PC-9 (cell line): ENCODE measurements at regions not wholly inside any gene's neighbourhood (a gene's known extent, or its start where the extent isn't known, plus 50 kb on each side); places are given as distances from the start of the nearest gene placed in this dataset.

Experiments used
- BruUV-seq: library from RNA; stranded (reverse); fragments of 400-500 nt; replicated peaks from 2 replicates; lab custom pipeline; 2021; lab: Mats Ljungman, UMichigan
- CTCF ChIA-PET: fragments of 300-600 bp; sonication (Branson Sonifier 250); formaldehyde crosslinking; loops from one replicate; lab custom pipeline; 2022; ENCODE audit warnings: antibody characterized with exemption; lab: Charles Lee
- POLR2A ChIA-PET: fragments of 300-600 bp; sonication (Branson Sonifier 250); formaldehyde crosslinking; loops from one replicate; lab custom pipeline; 2022; ENCODE audit warnings: antibody characterized with exemption; ENCODE audit not compliant: unreplicated experiment; lab: Charles Lee
- DNase-seq, 2 experiments: peaks; one replicate each; pipeline versions ENCODE4 v3.0.0 to v3.0.0-alpha.2; 2015 to 2022; ENCODE audit warnings: mixed read lengths in 1 of 2
- H2AFZ ChIP-seq: fragments of 200-600 bp; sonication (generic); 2 replicates; pipeline ENCODE4 v1.8.1; 2017; ENCODE audit warnings: antibody characterized with exemption
- H3F3A ChIP-seq: fragments of 200-600 bp; sonication (generic); 2 replicates; pipeline ENCODE4 v1.8.1; 2017; ENCODE audit warnings: antibody characterized with exemption, mild to moderate bottlenecking, low read depth; ENCODE audit not compliant: insufficient read depth
- H3K27ac ChIP-seq: fragments of 200-600 bp; sonication (generic); 2 replicates; pipeline ENCODE4 v1.6.1; 2016; ENCODE audit warnings: mixed run types
- H3K27me3 ChIP-seq: fragments of 200-600 bp; sonication (generic); 2 replicates; pipeline ENCODE4 v1.6.1; 2016; ENCODE audit warnings: low read depth, mixed run types; ENCODE audit not compliant: insufficient read depth
- H3K36me3 ChIP-seq: fragments of 200-600 bp; sonication (generic); 2 replicates; pipeline ENCODE4 v1.6.1; 2016; ENCODE audit warnings: low read depth, mixed run types
- H3K4me1 ChIP-seq: fragments of 200-600 bp; sonication (generic); replicated peaks from 2 replicates; pipeline ENCODE4 v1.6.1; 2016; ENCODE audit warnings: mixed run types; ENCODE audit not compliant: insufficient read depth
- H3K4me2 ChIP-seq: fragments of 200-600 bp; sonication (generic); 2 replicates; pipeline ENCODE4 v1.6.1; 2017; ENCODE audit warnings: mixed run types
- H3K4me3 ChIP-seq: fragments of 200-600 bp; sonication (generic); 2 replicates; pipeline ENCODE4 v1.6.1; 2016; ENCODE audit warnings: mixed run types
- H3K79me2 ChIP-seq: fragments of 200-600 bp; sonication (generic); 2 replicates; pipeline ENCODE4 v1.6.1; 2017; ENCODE audit warnings: low read depth, mixed run types
- H3K9me2 ChIP-seq: fragments of 200-600 bp; sonication (generic); 2 replicates; pipeline ENCODE4 v1.8.1; 2017; ENCODE audit warnings: mild to moderate bottlenecking; ENCODE audit not compliant: insufficient read depth
- H3K9me3 ChIP-seq: fragments of 200-600 bp; sonication (generic); 2 replicates; pipeline ENCODE4 v1.8.1; 2016; ENCODE audit warnings: low read depth; ENCODE audit not compliant: insufficient read depth
- H4K20me1 ChIP-seq: fragments of 200-600 bp; sonication (generic); 2 replicates; pipeline ENCODE4 v1.8.1; 2017; ENCODE audit not compliant: insufficient read depth
- EZH2 ChIP-seq: fragments of 200-600 bp; sonication (generic); IDR thresholded peaks from 2 replicates; pipeline ENCODE4 v1.8.0; 2017; ENCODE audit warnings: antibody characterized with exemption, low read depth
- intact Hi-C: fragments of 100-400 bp; cut with micrococcal nuclease; formaldehyde crosslinking; loops from one replicate; pipeline ENCODE4 v1.10.0; 2022; ENCODE audit not compliant: unreplicated experiment
- TF ChIP-seq, protein P1 (sequence below): fragments of 200-600 bp; sonication (generic); conservative IDR thresholded peaks from 2 replicates; pipeline ENCODE4 v1.6.1; 2017; ENCODE audit warnings: mixed run types, antibody characterized with exemption, mild to moderate bottlenecking, moderate library complexity

DNA sequence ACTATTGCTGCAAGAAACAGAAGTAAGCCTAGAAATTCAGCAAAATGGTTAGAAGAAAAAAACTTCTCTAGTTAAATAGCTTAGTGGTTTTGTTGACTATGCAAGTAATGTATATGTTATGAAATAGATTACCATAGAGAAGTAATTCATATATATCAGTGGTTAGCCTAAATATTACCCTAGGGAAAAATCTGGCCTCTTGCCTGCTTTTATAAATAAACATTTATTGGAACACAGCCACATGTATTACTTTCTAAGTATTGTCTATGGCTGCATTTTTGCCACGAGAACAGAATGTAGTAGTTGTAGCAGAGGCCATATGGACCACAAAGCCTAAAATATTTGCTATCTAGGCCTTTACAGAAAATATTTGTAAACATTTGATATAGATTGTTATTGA lies 1471.7 kb upstream of the PRR20A start:
- Histone ChIP-seq H3K36me3 (no peaks in the 10 kb centered on the region), H3K79me2 (no peaks in the 10 kb centered on the region), H3K27me3 (no peaks in the 10 kb centered on the region), H2AFZ (no peak overlapping the region), H3F3A (no peaks in the 10 kb centered on the region), H3K9me2 (no peaks in the 10 kb centered on the region), H3K27ac (no peak overlapping the region), H3K9me3 (no peaks in the 10 kb centered on the region), H3K4me2 (no peak overlapping the region), H3K4me3 (no peak overlapping the region), H3K4me1 (no peaks in the 10 kb centered on the region), H4K20me1 (no peaks in the 10 kb centered on the region)
- BruUV-seq, result no TSS peak
- CTCF ChIA-PET, result no interaction called here
- intact Hi-C loops, result no loop called here
- TF ChIP-seq, protein P1, sequence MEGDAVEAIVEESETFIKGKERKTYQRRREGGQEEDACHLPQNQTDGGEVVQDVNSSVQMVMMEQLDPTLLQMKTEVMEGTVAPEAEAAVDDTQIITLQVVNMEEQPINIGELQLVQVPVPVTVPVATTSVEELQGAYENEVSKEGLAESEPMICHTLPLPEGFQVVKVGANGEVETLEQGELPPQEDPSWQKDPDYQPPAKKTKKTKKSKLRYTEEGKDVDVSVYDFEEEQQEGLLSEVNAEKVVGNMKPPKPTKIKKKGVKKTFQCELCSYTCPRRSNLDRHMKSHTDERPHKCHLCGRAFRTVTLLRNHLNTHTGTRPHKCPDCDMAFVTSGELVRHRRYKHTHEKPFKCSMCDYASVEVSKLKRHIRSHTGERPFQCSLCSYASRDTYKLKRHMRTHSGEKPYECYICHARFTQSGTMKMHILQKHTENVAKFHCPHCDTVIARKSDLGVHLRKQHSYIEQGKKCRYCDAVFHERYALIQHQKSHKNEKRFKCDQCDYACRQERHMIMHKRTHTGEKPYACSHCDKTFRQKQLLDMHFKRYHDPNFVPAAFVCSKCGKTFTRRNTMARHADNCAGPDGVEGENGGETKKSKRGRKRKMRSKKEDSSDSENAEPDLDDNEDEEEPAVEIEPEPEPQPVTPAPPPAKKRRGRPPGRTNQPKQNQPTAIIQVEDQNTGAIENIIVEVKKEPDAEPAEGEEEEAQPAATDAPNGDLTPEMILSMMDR, result no peak
- no peak for TF ChIP-seq EZH2
- POLR2A ChIA-PET, result no interaction called here
- DNase-seq, result no peak

DNA sequence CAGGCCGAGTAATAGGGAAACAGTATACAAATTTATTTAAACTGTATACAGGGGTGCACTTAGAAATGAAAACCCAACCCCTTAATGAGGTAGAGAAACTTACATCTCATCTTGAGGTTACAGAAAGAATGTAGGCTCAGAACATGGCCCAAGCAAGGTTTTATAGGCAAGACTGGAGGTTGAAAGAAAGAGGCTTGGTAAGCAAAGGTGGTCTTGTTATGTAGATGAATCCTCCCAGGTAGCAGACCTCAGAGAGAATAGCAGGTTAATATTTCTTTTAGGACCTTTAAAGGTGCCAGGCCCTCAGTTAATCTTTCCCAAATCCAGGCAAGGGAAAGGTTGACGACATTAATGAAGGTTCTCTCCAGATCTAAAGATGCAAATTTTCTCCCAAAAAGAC lies 1466.8 kb upstream of the PRR20A start:
- H2AFZ ChIP-seq, result no peak overlapping the region
- intact Hi-C loops, result no loop called here
- no peaks in the 10 kb centered on the region for H3K36me3 ChIP-seq
- H3K4me1 ChIP-seq, result no peaks in the 10 kb centered on the region
- no peaks in the 10 kb centered on the region for H3K27me3 ChIP-seq
- H4K20me1 ChIP-seq, result no peaks in the 10 kb centered on the region
- no TSS peak for BruUV-seq
- no peak for TF ChIP-seq EZH2
- TF ChIP-seq, protein P1, result no peak
- H3K4me2 ChIP-seq, result no peak overlapping the region
- H3K79me2 ChIP-seq, result no peaks in the 10 kb centered on the region
- H3K4me3 ChIP-seq, result no peak overlapping the region
- ChIA-PET CTCF (no interaction called here), POLR2A (no interaction called here)
- H3K9me2 ChIP-seq, result no peaks in the 10 kb centered on the region
- H3F3A ChIP-seq, result no peaks in the 10 kb centered on the region
- no peak for DNase-seq
- no peak overlapping the region for H3K27ac ChIP-seq
- H3K9me3 ChIP-seq, result no peaks in the 10 kb centered on the region

DNA sequence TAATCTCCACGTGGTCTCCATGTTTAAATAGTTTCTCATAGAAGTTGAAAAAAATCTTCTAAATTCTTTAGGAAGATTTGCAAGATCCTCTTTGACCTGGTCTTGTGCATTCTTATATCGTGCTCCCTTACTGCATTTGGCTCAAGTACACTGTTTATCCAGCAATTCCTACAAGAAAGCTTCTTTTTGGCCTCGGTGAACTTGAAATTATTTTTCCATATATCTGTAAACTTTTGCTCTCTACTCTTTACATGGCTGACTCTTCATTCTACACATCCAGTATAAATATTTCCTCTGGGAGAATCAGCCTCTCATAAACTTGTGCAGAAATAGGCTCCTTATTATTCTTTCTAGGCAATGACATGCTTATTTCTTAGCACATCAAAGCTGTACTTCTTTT lies 1457.9 kb upstream of the PRR20A start:
- no peak overlapping the region for H3K27ac ChIP-seq
- H3K9me3 ChIP-seq, result no peaks in the 10 kb centered on the region
- TF ChIP-seq, protein P1, result no peak
- no peak for TF ChIP-seq EZH2
- no peaks in the 10 kb centered on the region for H3K79me2 ChIP-seq
- no peak overlapping the region for H2AFZ ChIP-seq
- DNase-seq, result no peak
- no peaks in the 10 kb centered on the region for H3K4me1 ChIP-seq
- H3K4me3 ChIP-seq, result no peak overlapping the region
- no peaks in the 10 kb centered on the region for H3K27me3 ChIP-seq
- POLR2A ChIA-PET, result no interaction called here
- H3K9me2 ChIP-seq, result no peaks in the 10 kb centered on the region
- CTCF ChIA-PET, result no interaction called here
- intact Hi-C loops, result no loop called here
- no peak overlapping the region for H3K4me2 ChIP-seq
- BruUV-seq, result no TSS peak
- no peaks in the 10 kb centered on the region for H3F3A ChIP-seq
- no peaks in the 10 kb centered on the region for H4K20me1 ChIP-seq
- H3K36me3 ChIP-seq, result no peaks in the 10 kb centered on the region
